K562 (cell line): ENCODE measurements at regions not wholly inside any gene's neighbourhood (a gene's known extent, or its start where the extent isn't known, plus 50 kb on each side); places are given as distances from the start of the nearest gene placed in this dataset.

Experiments
- BMI1 ChIP-seq: fragments of 150-350 bp; IDR thresholded peaks from 2 replicates; pipeline ENCODE4 v1.6.1; 2014; ENCODE audit warnings: low read length
- HDAC3 ChIP-seq: fragments of 450-650 bp; IDR thresholded peaks from 2 replicates; pipeline ENCODE4 v1.6.1; 2018; ENCODE audit warnings: borderline replicate concordance, mild to moderate bottlenecking, moderate library complexity; ENCODE audit not compliant: partially characterized antibody
- MEF2A ChIP-seq: IDR thresholded peaks from 2 replicates; pipeline ENCODE4 v1.6.1; 2011; ENCODE audit warnings: low read depth, mild to moderate bottlenecking, low read length, moderate library complexity; ENCODE audit not compliant: control insufficient read depth
- MYBL2 ChIP-seq, 2 experiments: fragments of 450-650 bp in 1 of 2; sonication (generic) in 1 of 2; formaldehyde crosslinking in 1 of 2; IDR thresholded peaks; 2 replicates each; pipeline versions ENCODE4 v1.6.1 to v1.8.1; 2017 to 2022; ENCODE audit warnings: borderline replicate concordance in 1 of 2, inconsistent platforms in 1 of 2, low read depth in 1 of 2, mild to moderate bottlenecking in 1 of 2, missing genetic modification reagents in 1 of 2, moderate library complexity in 1 of 2
- POLR2A ChIP-seq: fragments of 450-650 bp; conservative IDR thresholded peaks from 2 replicates; pipeline ENCODE4 v1.6.1; 2016
- SETDB1 ChIP-seq: IDR thresholded peaks from one replicate; pipeline ENCODE4 v1.6.1; 2012; ENCODE audit warnings: low read length, control low read depth, inconsistent platforms
- TF ChIP-seq, protein P1 (sequence below): sonication (generic); formaldehyde crosslinking; IDR thresholded peaks from 2 replicates; pipeline ENCODE4 v1.8.1; 2023; ENCODE audit warnings: mild to moderate bottlenecking, missing genetic modification reagents
- TF ChIP-seq, protein P2 (sequence below): sonication (generic); formaldehyde crosslinking; IDR thresholded peaks from 2 replicates; pipeline ENCODE4 v1.8.0; 2022; ENCODE audit warnings: missing genetic modification reagents, mild to moderate bottlenecking, moderate library complexity, borderline replicate concordance
- TF ChIP-seq, protein P3 (sequence below), 3 experiments: IDR thresholded peaks in 2 of 3; conservative IDR thresholded peaks in 1 of 3; 2 replicates each; pipeline ENCODE4 v1.5.1; 2011 to 2012; ENCODE audit warnings: low read length in 3 of 3, mild to moderate bottlenecking in 3 of 3, control low read depth in 2 of 3, improper control_type of control experiment in 1 of 3, inconsistent platforms in 1 of 3, low read depth in 1 of 3, mixed read lengths in 1 of 3, moderate library complexity in 1 of 3; ENCODE audit not compliant: insufficient read depth in 2 of 3

DNA sequence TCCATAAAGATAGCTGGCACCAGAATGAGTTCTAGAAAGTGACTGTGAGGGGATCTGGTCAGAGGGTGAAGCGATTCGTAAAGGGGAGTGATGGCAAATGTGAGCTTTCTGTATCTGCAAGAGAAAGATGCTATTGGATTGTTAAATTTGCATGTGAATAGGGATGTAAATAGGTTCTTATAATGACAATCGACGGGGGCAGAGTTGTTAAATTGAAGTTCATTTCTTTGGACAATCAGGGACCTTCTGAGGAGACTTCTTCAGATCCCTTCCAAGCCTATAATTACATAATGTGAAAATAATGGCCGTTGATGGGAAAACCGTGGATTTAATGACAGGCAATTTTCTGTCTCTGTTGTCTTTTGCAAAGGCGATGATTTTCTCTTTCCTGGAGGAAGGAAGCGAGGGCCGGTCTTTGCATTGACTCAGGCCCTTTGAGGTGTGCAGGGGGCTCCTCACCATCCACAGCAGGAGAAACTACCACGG is 52.2 kb upstream of the TMEM18 start:
- TF ChIP-seq, protein P1, sequence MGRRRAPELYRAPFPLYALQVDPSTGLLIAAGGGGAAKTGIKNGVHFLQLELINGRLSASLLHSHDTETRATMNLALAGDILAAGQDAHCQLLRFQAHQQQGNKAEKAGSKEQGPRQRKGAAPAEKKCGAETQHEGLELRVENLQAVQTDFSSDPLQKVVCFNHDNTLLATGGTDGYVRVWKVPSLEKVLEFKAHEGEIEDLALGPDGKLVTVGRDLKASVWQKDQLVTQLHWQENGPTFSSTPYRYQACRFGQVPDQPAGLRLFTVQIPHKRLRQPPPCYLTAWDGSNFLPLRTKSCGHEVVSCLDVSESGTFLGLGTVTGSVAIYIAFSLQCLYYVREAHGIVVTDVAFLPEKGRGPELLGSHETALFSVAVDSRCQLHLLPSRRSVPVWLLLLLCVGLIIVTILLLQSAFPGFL = no peak
- TF ChIP-seq SETDB1 (no peak), MYBL2 (IDR thresholded peaks at IDR 0.05; ENCODE audit: low read depth) (no peak), MYBL2 (CRISPR knock-in tag; IDR thresholded peaks at IDR 0.05; ENCODE audit: borderline replicate concordance) (no peak), MEF2A (no peak), HDAC3 (no peak), POLR2A (no peak), BMI1 (no peak)
- TF ChIP-seq, protein P2, sequence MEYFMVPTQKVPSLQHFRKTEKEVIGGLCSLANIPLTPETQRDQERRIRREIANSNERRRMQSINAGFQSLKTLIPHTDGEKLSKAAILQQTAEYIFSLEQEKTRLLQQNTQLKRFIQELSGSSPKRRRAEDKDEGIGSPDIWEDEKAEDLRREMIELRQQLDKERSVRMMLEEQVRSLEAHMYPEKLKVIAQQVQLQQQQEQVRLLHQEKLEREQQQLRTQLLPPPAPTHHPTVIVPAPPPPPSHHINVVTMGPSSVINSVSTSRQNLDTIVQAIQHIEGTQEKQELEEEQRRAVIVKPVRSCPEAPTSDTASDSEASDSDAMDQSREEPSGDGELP (CRISPR knock-in tag) = no peak
- TF ChIP-seq, protein P3, sequence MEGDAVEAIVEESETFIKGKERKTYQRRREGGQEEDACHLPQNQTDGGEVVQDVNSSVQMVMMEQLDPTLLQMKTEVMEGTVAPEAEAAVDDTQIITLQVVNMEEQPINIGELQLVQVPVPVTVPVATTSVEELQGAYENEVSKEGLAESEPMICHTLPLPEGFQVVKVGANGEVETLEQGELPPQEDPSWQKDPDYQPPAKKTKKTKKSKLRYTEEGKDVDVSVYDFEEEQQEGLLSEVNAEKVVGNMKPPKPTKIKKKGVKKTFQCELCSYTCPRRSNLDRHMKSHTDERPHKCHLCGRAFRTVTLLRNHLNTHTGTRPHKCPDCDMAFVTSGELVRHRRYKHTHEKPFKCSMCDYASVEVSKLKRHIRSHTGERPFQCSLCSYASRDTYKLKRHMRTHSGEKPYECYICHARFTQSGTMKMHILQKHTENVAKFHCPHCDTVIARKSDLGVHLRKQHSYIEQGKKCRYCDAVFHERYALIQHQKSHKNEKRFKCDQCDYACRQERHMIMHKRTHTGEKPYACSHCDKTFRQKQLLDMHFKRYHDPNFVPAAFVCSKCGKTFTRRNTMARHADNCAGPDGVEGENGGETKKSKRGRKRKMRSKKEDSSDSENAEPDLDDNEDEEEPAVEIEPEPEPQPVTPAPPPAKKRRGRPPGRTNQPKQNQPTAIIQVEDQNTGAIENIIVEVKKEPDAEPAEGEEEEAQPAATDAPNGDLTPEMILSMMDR (IDR thresholded peaks at IDR 0.05 in 2 of 3, conservative IDR thresholded peaks at IDR 0.05 in 1 of 3; ENCODE audit: insufficient read depth in 2 of 3, low read depth in 1 of 3, low read length in 3 of 3) = no peak
